ENCODE measurements at regions not wholly inside any gene's neighbourhood (a gene's known extent, or its start where the extent isn't known, plus 50 kb on each side); places are given as distances from the start of the nearest gene placed in this dataset.

GRCh38 chr14:101502761-101503392 lies 58.4 kb upstream of the DIO3 start:
- no peak for DNase-seq (ENCODE audit: low read depth in 2 of 2)

DNA sequence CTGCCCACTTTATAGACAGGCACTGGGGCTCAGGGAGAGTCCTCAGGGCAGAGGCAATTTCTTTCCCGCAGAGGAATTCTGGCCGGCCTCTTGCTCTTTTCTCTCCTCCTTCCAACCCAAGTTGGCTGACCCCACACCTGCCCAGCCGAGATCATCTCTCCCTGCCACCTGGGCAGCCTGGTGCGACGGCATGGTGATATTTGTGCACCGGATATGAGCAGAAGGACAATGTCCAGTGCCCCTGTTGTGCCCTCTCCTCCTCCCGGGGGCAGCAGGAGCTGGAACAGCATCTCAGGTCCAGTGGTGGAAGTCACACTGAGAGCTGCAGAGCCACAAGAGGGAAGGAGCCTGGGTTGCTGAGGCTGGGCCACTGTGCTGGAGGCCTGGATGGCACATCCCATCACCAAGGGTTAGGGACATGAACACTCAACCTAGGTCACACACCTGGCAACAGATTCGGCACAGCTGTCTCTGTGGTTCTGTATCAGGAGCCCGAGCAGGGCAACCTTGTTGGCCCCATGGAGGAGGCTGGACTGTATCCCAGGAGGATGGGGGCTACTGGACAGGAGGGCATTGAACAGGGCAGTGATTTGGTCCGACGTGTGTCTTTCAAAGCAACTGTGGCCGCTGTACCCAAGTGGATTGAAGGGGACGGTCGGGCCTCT lies 57.7 kb upstream of the DIO3 start:
- no peak for DNase-seq (ENCODE audit: low read depth in 2 of 2)

DNA sequence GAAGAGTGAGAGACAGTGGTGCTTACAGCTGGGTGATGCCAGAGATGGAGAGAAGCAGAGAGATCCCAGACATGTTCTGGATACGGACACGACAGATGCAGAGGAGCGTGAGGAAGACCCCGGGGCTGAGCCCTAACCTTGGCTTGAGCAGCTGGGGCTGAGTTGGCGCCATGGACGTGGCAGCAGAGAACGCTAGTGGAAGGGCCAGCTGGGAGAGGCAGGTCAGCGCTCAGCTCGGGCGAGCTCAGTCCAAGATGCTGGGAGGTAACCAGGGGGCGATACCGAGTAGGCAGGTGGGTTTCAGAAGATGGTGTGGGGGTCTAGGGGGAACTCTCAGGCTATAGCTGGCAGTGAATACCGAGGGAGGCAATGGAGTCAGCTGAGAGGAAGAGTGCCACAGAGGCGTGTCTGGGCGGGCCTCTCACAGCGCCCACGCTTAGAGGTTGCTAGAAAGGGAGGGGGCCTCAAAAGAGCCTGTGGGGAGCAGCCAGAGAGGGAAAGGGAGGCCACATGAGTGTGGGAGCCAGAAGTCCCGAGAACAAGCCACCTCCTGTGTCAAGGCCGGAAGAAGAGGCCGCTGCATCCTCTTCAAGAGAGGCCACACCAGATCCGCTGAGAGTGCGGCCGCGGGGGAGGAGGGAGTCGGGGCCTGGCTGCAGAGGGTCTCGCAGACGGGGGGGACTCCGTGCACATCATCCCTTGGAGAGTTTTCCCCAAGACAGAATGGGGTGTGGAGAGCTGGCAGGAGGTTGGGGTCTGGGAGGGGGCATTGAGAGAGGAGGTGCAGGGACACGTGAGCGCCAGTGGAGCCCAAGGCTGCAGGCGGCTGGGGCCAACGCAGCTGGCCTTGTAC lies 57.0 kb upstream of the DIO3 start:
- DNase-seq (ENCODE audit: low read depth in 2 of 2), result no peak

- DNase-seq (ENCODE audit: low read depth in 2 of 2), result no peak
Measured at GRCh38 chr14:101505236-101505970, 55.9 kb upstream of the DIO3 start.

DNA sequence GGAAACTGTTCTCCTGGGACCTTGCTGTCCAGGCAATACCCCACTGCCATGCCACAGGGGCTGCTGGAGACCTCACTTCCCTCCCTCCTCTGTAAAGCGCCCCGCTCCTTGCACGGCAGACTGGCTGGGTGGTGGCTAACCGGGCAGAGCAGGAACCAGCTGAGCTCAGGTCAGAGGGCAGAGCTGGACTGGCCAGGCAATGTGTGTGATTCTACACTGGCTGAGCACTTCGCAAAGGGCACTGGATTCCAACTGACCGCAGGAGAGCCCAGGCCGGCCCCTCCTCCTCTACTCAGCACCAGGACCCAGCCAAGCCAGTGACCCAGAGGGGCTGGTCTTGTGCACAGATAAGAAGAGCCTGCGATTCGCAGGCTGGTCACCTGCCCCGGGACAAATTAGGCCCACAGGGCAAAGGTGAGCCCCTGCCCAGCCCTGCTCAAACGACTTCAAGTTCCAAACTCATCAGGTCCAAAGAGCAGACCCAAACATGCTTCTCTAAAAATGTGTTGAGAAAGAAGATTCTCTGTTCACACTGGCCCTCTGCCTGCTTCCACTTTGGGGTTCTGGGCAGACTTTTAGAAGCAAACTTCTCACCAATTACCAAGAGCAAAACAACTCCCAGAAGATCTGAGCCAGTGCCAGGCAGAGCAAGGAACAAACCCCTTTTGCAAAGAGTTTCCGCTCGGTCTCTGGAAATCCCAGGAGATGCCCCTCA lies 54.9 kb upstream of the DIO3 start:
- DNase-seq (ENCODE audit: low read depth in 2 of 2), result no peak

DNA sequence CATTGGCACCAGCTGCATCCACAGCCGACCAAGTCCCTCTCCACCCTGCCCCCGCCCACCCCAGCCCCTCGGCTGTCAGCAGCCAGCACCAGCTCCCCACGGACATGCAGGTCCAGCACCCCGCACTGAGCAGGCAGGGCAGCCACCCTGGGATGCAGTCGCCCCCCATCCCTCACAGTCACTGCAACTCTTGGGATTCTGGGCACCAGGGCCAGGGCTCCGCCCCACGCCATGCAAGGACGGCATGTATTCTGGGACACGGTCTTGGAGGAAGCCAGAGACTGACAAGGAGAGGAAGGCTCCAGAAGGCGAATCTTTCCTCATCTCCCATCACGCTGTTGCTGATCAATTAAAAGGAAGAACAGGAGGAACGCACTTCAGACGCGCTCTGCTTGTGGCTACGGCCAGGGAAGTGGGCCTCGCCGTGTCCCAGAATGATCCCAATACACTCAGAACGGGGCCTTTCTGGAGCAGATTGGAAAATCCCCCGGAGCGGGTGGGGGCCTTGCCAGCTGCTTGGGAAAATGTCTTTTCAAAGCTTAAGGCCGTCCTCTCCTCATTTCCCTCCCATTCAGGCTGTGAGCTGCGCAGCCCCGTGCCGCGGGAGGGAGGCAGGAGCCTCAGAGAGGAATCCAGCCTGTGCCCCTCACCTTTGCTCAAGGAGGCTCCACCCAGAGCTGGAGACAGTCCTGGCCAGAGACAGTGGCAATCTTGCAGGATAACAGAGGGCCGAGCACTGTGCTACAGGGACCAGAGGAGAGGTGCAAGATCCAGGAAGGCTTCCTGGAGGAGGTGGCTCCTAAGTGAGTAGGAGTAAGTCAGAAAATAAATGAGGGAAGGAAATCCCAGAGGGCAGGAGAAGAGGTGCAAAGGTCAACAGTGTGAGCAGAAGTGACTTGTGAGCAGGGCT lies 54.1 kb upstream of the DIO3 start:
- DNase-seq (ENCODE audit: low read depth in 2 of 2), result no peak

DNA sequence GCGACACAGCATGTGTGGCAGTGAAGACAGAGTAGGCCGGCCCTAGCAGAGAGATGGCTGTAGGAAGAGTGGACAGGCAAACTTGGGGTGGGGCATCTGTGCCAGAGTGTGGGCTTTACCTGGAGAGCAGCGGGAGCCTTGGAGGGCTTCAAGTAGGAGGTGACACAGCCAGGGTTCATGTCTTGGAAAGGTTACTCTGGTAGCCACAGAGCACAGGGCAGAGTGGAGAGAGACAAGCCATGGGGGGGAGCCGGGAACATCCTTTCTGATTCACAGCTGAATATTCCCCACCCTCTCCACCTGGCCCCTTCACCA lies 53.5 kb upstream of the DIO3 start:
- DNase-seq (ENCODE audit: low read depth in 2 of 2), result no peak

GRCh38 chr14:101508196-101508947 lies 52.9 kb upstream of the DIO3 start:
- no peak for DNase-seq (ENCODE audit: low read depth in 2 of 2)

GRCh38 chr14:101508948-101509729 lies 52.2 kb upstream of the DIO3 start:
- no peak for DNase-seq (ENCODE audit: low read depth in 2 of 2)

- no peak for DNase-seq (ENCODE audit: low read depth in 2 of 2)
Measured at GRCh38 chr14:101509730-101510371, 51.4 kb upstream of the DIO3 start.

DNA sequence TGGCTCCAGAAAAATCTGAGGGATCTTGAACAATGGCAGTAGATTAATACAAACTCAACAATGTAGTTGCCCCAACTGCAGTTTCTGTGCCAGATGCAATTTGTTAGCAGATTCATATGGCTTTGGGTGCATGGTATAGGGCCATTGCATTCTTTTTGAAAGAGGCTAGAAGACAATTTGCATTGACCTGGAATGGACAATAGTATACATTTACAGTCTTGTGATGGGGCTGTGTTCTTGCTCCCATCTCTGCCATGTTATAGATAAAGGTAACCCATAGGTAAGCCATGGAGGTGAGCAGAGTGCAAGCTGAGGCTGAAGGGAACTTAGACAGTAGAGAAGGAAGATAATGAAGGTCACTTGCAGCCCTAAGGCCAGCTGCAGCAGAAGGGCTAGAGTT lies 50.1 kb upstream of the DIO3 start:
- DNase-seq (ENCODE audit: low read depth in 2 of 2), result no peak
